Upper lobe of left lung (tissue), 4 donors: ENCODE measurements at regions not wholly inside any gene's neighbourhood (a gene's known extent, or its start where the extent isn't known, plus 50 kb on each side); places are given as distances from the start of the nearest gene placed in this dataset.

Experiments used
- EP300 ChIP-seq, 4 donors: sonication (generic); formaldehyde crosslinking; IDR thresholded peaks; one replicate each; pipeline ENCODE4 v1.5.1; 2017; ENCODE audit warnings: antibody characterized with exemption in 4 of 4, control low read depth in 2 of 4
- POLR2A ChIP-seq, 4 donors: fragments of 450-650 bp; IDR thresholded peaks; one replicate each; pipeline ENCODE4 v1.5.1; 2016 to 2017; ENCODE audit warnings: antibody characterized with exemption in 4 of 4, mild to moderate bottlenecking in 2 of 4
- TF ChIP-seq, protein P1 (sequence below), 6 experiments: fragments of 450-650 bp in 4 of 6; fragments of 200-600 bp in 2 of 6; sonication (generic) in 2 of 6; IDR thresholded peaks; one replicate each; pipeline ENCODE4 v1.5.1; 2016 to 2019; ENCODE audit warnings: antibody characterized with exemption in 6 of 6

DNA sequence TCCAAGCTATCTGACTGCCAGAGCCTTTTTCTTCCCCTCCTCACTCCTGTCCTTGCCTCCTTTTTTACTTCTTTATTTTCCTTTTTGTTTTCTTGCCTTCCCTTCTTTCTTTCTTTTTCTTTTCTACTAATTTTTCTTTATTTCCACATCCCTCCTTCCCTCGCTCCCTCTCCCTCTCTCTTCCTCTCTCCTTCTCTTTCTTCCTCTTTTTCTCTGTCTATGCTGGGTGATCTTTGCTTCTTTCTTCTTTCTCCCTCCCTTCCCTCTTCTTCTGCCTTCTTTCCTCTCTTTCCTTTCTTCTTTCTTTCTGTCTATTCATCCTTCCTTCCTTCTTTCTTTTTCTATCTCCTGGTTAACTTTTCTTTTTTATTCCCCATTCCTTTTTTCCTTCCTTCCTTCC is 564.8 kb downstream of the NSUN3 start:
- no peak for TF ChIP-seq POLR2A (IDR thresholded peaks at IDR 0.05)
- TF ChIP-seq, protein P1, sequence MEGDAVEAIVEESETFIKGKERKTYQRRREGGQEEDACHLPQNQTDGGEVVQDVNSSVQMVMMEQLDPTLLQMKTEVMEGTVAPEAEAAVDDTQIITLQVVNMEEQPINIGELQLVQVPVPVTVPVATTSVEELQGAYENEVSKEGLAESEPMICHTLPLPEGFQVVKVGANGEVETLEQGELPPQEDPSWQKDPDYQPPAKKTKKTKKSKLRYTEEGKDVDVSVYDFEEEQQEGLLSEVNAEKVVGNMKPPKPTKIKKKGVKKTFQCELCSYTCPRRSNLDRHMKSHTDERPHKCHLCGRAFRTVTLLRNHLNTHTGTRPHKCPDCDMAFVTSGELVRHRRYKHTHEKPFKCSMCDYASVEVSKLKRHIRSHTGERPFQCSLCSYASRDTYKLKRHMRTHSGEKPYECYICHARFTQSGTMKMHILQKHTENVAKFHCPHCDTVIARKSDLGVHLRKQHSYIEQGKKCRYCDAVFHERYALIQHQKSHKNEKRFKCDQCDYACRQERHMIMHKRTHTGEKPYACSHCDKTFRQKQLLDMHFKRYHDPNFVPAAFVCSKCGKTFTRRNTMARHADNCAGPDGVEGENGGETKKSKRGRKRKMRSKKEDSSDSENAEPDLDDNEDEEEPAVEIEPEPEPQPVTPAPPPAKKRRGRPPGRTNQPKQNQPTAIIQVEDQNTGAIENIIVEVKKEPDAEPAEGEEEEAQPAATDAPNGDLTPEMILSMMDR (IDR thresholded peaks at IDR 0.05): no peak
- TF ChIP-seq EP300 (IDR thresholded peaks at IDR 0.05): no peak
